A673 (cell line): ENCODE measurements at regions not wholly inside any gene's neighbourhood (a gene's known extent, or its start where the extent isn't known, plus 50 kb on each side); places are given as distances from the start of the nearest gene placed in this dataset.

ENCODE experiments used
- BruUV-seq: library from RNA; stranded (reverse); fragments of 400-500 nt; replicated peaks from 2 replicates; lab custom pipeline; 2021; lab: Mats Ljungman, UMichigan
- CTCF ChIA-PET: fragments of 300-600 bp; sonication (Branson Sonifier 250); formaldehyde crosslinking; loops from one replicate; lab custom pipeline; 2022; ENCODE audit warnings: antibody characterized with exemption; lab: Charles Lee
- POLR2A ChIA-PET: fragments of 300-600 bp; sonication (Branson Sonifier 250); formaldehyde crosslinking; loops from one replicate; lab custom pipeline; 2022; ENCODE audit warnings: antibody characterized with exemption; ENCODE audit not compliant: low non-redundant PET; lab: Charles Lee
- DNase-seq: peaks from one replicate; pipeline ENCODE4 v3.0.0-alpha.2; 2015; ENCODE audit warnings: low spot score
- H3K27ac ChIP-seq: fragments of 200-600 bp; sonication (generic); 2 replicates; pipeline ENCODE4 v1.5.1; 2016; ENCODE audit warnings: mixed run types, low read depth, mild to moderate bottlenecking, mixed read lengths, antibody characterized with exemption, low read length; ENCODE audit not compliant: poor library complexity, severe bottlenecking
- H3K27me3 ChIP-seq: fragments of 200-600 bp; sonication (generic); replicated peaks from 2 replicates; pipeline ENCODE4 v1.6.1; 2017; ENCODE audit warnings: mixed run types, low read depth, mild to moderate bottlenecking, mixed read lengths, antibody characterized with exemption, low read length; ENCODE audit not compliant: insufficient read depth, poor library complexity
- H3K36me3 ChIP-seq: fragments of 200-600 bp; sonication (generic); 2 replicates; pipeline ENCODE4 v1.6.1; 2016; ENCODE audit warnings: mixed run types, mild to moderate bottlenecking, mixed read lengths, antibody characterized with exemption, low read length; ENCODE audit not compliant: insufficient read depth, poor library complexity, severe bottlenecking
- H3K4me1 ChIP-seq: fragments of 200-600 bp; sonication (generic); 2 replicates; pipeline ENCODE4 v1.6.1; 2017; ENCODE audit warnings: mixed run types, mild to moderate bottlenecking, mixed read lengths, antibody characterized with exemption, low read length; ENCODE audit not compliant: insufficient read depth, poor library complexity, severe bottlenecking
- H3K4me3 ChIP-seq: fragments of 200-600 bp; sonication (generic); 2 replicates; pipeline ENCODE4 v1.5.1; 2016; ENCODE audit warnings: low read depth, mixed run types, mild to moderate bottlenecking, mixed read lengths, low read length; ENCODE audit not compliant: poor library complexity, severe bottlenecking
- H3K9me3 ChIP-seq: fragments of 200-600 bp; sonication (generic); 2 replicates; pipeline ENCODE4 v1.6.1; 2016; ENCODE audit warnings: mixed run types, low read depth, mild to moderate bottlenecking, mixed read lengths, antibody characterized with exemption, low read length; ENCODE audit not compliant: poor library complexity, severe bottlenecking
- CTCF ChIP-seq: fragments of 300-800, 200-600 bp; sonication (generic); conservative IDR thresholded peaks from 2 replicates; pipeline ENCODE4 v1.5.1; 2017; ENCODE audit warnings: low read depth, mild to moderate bottlenecking, antibody characterized with exemption, low read length, moderate library complexity, mixed read lengths
- EZH2 ChIP-seq: fragments of 200-600 bp; sonication (generic); IDR thresholded peaks from 2 replicates; pipeline ENCODE4 v1.6.1; 2017; ENCODE audit warnings: borderline replicate concordance, low read depth, mild to moderate bottlenecking, mixed read lengths, antibody characterized with exemption, low read length; ENCODE audit not compliant: poor library complexity, severe bottlenecking
- intact Hi-C: fragments of 100-400 bp; cut with micrococcal nuclease; formaldehyde crosslinking; loops from one replicate; pipeline ENCODE4 v1.10.0; 2022; ENCODE audit not compliant: unreplicated experiment

- POLR2A ChIA-PET, result interaction anchor here (0.6 kb wide), 1 partner anchor 107 kb away, joined by 3 read pairs; no protein-coding TSS in a partner anchor
- intact Hi-C loops, result loop anchor here (10.0 kb wide), 1 partner anchor 268 kb away; no protein-coding TSS in a partner anchor
- DNase-seq, result no peak
- H3K9me3 ChIP-seq, result no peaks in the 10 kb centered on the region
- CTCF ChIA-PET, result no interaction called here
- BruUV-seq, result no TSS peak
- H3K27ac ChIP-seq, result no peak overlapping the region
- no peaks in the 10 kb centered on the region for H3K36me3 ChIP-seq
- no peak overlapping the region for H3K4me3 ChIP-seq
- no peaks in the 10 kb centered on the region for H3K27me3 ChIP-seq
- peaks cover 1% of the 10 kb centered on the region for H3K4me1 ChIP-seq
- TF ChIP-seq EZH2 (no peak), CTCF (no peak)
Observed at GRCh38 chr11:121936370-121936769, 179.6 kb downstream of the BLID start.

- Histone ChIP-seq H3K4me3 (no peak overlapping the region), H3K27ac (no peak overlapping the region), H3K4me1 (peaks cover 17% of the 10 kb centered on the region), H3K27me3 (no peaks in the 10 kb centered on the region), H3K36me3 (no peaks in the 10 kb centered on the region), H3K9me3 (no peaks in the 10 kb centered on the region)
- POLR2A ChIA-PET, result no interaction called here
- no TSS peak for BruUV-seq
- TF ChIP-seq EZH2, result no peak
- TF ChIP-seq CTCF, result no peak
- intact Hi-C loops, result loop anchor here (10.0 kb wide), 1 partner anchor 271 kb away; no protein-coding TSS in a partner anchor
- CTCF ChIA-PET, result no interaction called here
- DNase-seq, result no peak
Observed at GRCh38 chr11:121933694-121934093, 182.3 kb downstream of the BLID start.

- Histone ChIP-seq H3K4me1 (peaks cover 21% of the 10 kb centered on the region), H3K27ac (no peak overlapping the region), H3K4me3 (no peak overlapping the region), H3K9me3 (no peaks in the 10 kb centered on the region), H3K27me3 (no peaks in the 10 kb centered on the region), H3K36me3 (no peaks in the 10 kb centered on the region)
- intact Hi-C loops, result loop anchor here (10.0 kb wide), 1 partner anchor 272 kb away; no protein-coding TSS in a partner anchor
- POLR2A ChIA-PET, result no interaction called here
- no TSS peak for BruUV-seq
- CTCF ChIA-PET, result no interaction called here
- DNase-seq, result no peak
- TF ChIP-seq EZH2, result no peak
Observed at GRCh38 chr11:121933294-121933693, 182.7 kb downstream of the BLID start.

GRCh38 chr11:121932646-121933185, 183.3 kb downstream of the BLID start:
- intact Hi-C loops, result loop anchor here (10.0 kb wide), 1 partner anchor 272 kb away; no protein-coding TSS in a partner anchor
- Histone ChIP-seq H3K4me3 (no peak overlapping the region), H3K27ac (no peak overlapping the region), H3K27me3 (no peaks in the 10 kb centered on the region), H3K36me3 (no peaks in the 10 kb centered on the region), H3K4me1 (peaks cover 27% of the 10 kb centered on the region), H3K9me3 (no peaks in the 10 kb centered on the region)
- no TSS peak for BruUV-seq
- no peak for DNase-seq
- CTCF ChIA-PET, result no interaction called here
- TF ChIP-seq EZH2 (no peak), CTCF (no peak)
- POLR2A ChIA-PET, result no interaction called here
